ENCODE measurements at regions not wholly inside any gene's neighbourhood (a gene's known extent, or its start where the extent isn't known, plus 50 kb on each side); places are given as distances from the start of the nearest gene placed in this dataset.
A peak's percentile ranks its signal among the peaks of the same experiment; 100 is the strongest.

DNA sequence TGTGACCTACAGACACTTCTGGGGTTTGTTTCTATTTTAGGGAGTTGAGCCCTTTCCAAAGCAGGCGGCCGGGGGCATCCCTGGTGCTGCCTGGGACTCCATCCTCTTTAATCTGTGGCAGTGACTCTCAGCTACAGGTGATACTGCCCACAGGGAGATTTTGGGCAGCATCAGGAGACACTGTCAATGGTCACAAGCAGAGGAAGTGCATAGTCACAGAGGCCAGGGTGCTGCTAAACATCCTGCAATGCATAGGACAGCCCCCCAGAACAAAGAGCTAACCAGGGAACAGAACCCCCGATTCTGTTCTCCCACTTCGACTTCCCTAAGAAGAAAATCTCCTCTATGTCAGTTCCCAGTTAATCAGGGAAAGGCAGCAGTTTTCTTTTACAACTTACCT, 66.2 kb downstream of the TEX35 start:
- peaks cover 10 to 18% (median 15%) of the 10 kb centered on the region in 4 experiments for H3K4me1 ChIP-seq (replicated peaks in 1 of 4; ENCODE audit: control insufficient read depth in 3 of 4, insufficient read depth in 4 of 4, low read length in 3 of 4)
- H2BK5ac ChIP-seq (ENCODE audit: low read depth, low read length), result no peak overlapping the region
- H3K56ac ChIP-seq (replicated peaks; ENCODE audit: insufficient read length, low read depth, low read length), result no peak overlapping the region
- H4K5ac ChIP-seq (ENCODE audit: insufficient read length, low read depth, low read length), result no peak overlapping the region
- no peak overlapping the region for H2BK15ac ChIP-seq (ENCODE audit: low read length)
- H3K36me3 ChIP-seq (ENCODE audit: control insufficient read depth in 2 of 4, insufficient read depth in 4 of 4, low read length in 3 of 4), result no peaks in the 10 kb centered on the region
- H2BK12ac ChIP-seq (ENCODE audit: low read depth, low read length), result no peak overlapping the region
- no peak for DNase-seq (ENCODE audit: low read depth in 1 of 2, low spot score in 2 of 2)
- H2BK20ac ChIP-seq (ENCODE audit: low read length), result no peak overlapping the region
- no peak overlapping the region for H3K23ac ChIP-seq (ENCODE audit: insufficient read length)
- H2AK5ac ChIP-seq (ENCODE audit: low read depth, low read length), result no peak overlapping the region
- H3K18ac ChIP-seq (ENCODE audit: extremely low read depth, low read length), result no peak overlapping the region
- no peak overlapping the region for H3K9ac ChIP-seq (replicated peaks in 1 of 4; ENCODE audit: extremely low read depth in 1 of 4, low read depth in 3 of 4, low read length in 3 of 4)
- no peak overlapping the region for H4K8ac ChIP-seq (ENCODE audit: extremely low read depth, insufficient read depth, low read length)
- 85% methylated on average over 4 of the region's 4 CpGs; no CpG with 5 or more reads in 1 of the 2 experiments for WGBS, 2 experiments (ENCODE audit: extremely low coverage in 1 of 2, insufficient coverage in 1 of 2, insufficient read length in 1 of 2, insufficient replicate concordance in 2 of 2, low coverage in 1 of 2, low lambda C conversion rate in 2 of 2, missing lambda C conversion rate in 1 of 2)
- ChIA-PET CTCF (ENCODE audit: partially characterized antibody) (interaction anchor here (0.6 to 3.3 kb wide), 5 partner anchors 8 to 424 kb away, joined by 3 to 13 read pairs (median 4); no protein-coding TSS in a partner anchor), POLR2A (ENCODE audit: partially characterized antibody) (no interaction called here)
- no peak overlapping the region for H2BK120ac ChIP-seq (replicated peaks; ENCODE audit: low read depth, low read length)
- H2AFZ ChIP-seq (ENCODE audit: low read length), result no peak overlapping the region
- no peak overlapping the region for H3K14ac ChIP-seq (ENCODE audit: insufficient read length)
- FAIRE-seq, result no peak
- H3K23me2 ChIP-seq (ENCODE audit: low read depth, low read length), result no peaks in the 10 kb centered on the region
- H3K79me1 ChIP-seq (ENCODE audit: low read depth, low read length), result no peaks in the 10 kb centered on the region
- H3K9me3 ChIP-seq (ENCODE audit: insufficient read depth in 2 of 2, low read depth in 1 of 2, low read length in 1 of 2), result no peaks in the 10 kb centered on the region
- H3K27me3 ChIP-seq (replicated peaks in 1 of 4; ENCODE audit: control insufficient read depth in 3 of 4, extremely low read depth in 1 of 4, insufficient read depth in 3 of 4, low read length in 3 of 4), result no peaks in the 10 kb centered on the region
- peak overlapping the region; percentile 8 for H4K91ac ChIP-seq (replicated peaks; ENCODE audit: insufficient read length, low read length)
- no peaks in the 10 kb centered on the region for H4K20me1 ChIP-seq (replicated peaks in 1 of 2; ENCODE audit: control insufficient read depth in 1 of 2, insufficient read depth in 2 of 2, low read length in 2 of 2)
- H3K27ac ChIP-seq (ENCODE audit: low read depth, low read length), result no peak overlapping the region
- no peak overlapping the region for H3K4ac ChIP-seq (replicated peaks; ENCODE audit: insufficient read length, low read depth, low read length)
- H3K4me3 ChIP-seq (ENCODE audit: extremely low read depth in 1 of 4, insufficient read depth in 2 of 4, low read depth in 3 of 4, low read length in 4 of 4), result no peak overlapping the region
- no peak overlapping the region for H3K4me2 ChIP-seq (ENCODE audit: insufficient read depth in 1 of 2, low read depth in 2 of 2, low read length in 2 of 2)
- H3K79me2 ChIP-seq (ENCODE audit: control insufficient read depth in 1 of 2, insufficient read depth in 2 of 2, low read length in 2 of 2), result no peaks in the 10 kb centered on the region
- TF ChIP-seq RNF2 (IDR thresholded peaks at IDR 0.05; ENCODE audit: borderline replicate concordance, low read depth, low read length, missing control alignments, poor library complexity, severe bottlenecking) (no peak), ZNF274 (IDR thresholded peaks at IDR 0.05; ENCODE audit: borderline replicate concordance, extremely low read depth, low read length) (no peak), CHD1 (IDR thresholded peaks at IDR 0.05; ENCODE audit: low read depth, low read length) (no peak), PHF8 (conservative IDR thresholded peaks at IDR 0.05; ENCODE audit: low read depth, low read length) (no peak), EZH2 (IDR thresholded peaks at IDR 0.05; ENCODE audit: low read depth, low read length, severe bottlenecking) (no peak), NANOG (IDR thresholded peaks at IDR 0.05; ENCODE audit: insufficient read depth, low read depth, low read length, poor library complexity, severe bottlenecking) (no peak), SP1 (IDR thresholded peaks at IDR 0.05; ENCODE audit: low read depth, low read length) (no peak), SIX5 (IDR thresholded peaks at IDR 0.05; ENCODE audit: low read depth, low read length) (no peak), YY1 (IDR thresholded peaks at IDR 0.05; ENCODE audit: low read depth, low read length) (no peak), CTBP2 (IDR thresholded peaks at IDR 0.05; ENCODE audit: borderline replicate concordance, insufficient read depth, insufficient read length, low read length) (no peak), BACH1 (IDR thresholded peaks at IDR 0.05; ENCODE audit: low read length) (no peak), KDM4A (IDR thresholded peaks at IDR 0.05; ENCODE audit: low read depth, low read length, severe bottlenecking) (no peak), SIRT6 (IDR thresholded peaks at IDR 0.05; ENCODE audit: low read length) (no peak), CBX8 (IDR thresholded peaks at IDR 0.05; ENCODE audit: borderline replicate concordance, low read depth, low read length) (no peak)
- TF ChIP-seq, protein P1, sequence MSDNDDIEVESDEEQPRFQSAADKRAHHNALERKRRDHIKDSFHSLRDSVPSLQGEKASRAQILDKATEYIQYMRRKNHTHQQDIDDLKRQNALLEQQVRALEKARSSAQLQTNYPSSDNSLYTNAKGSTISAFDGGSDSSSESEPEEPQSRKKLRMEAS (IDR thresholded peaks at IDR 0.05), result no peak
